HEK293 (cell line): ENCODE measurements at regions not wholly inside any gene's neighbourhood (a gene's known extent, or its start where the extent isn't known, plus 50 kb on each side); places are given as distances from the start of the nearest gene placed in this dataset.
A peak's percentile ranks its signal among the peaks of the same experiment; 100 is the strongest.

ENCODE experiments used
- CTCF ChIA-PET: fragments of 350-600 bp; formaldehyde crosslinking; extraction: SDS; loops from one replicate; lab custom pipeline; 2021; ENCODE audit warnings: antibody characterized with exemption; lab: Yijun Ruan, JAX
- POLR2A ChIA-PET: fragments of 300-600 bp; formaldehyde crosslinking; extraction: SDS; loops from one replicate; lab custom pipeline; 2020; ENCODE audit warnings: antibody characterized with exemption, inconsistent platforms; lab: Yijun Ruan, JAX
- H3K27ac ChIP-seq: fragments of 200-500 bp; sonication (Bioruptor generic); 2 replicates; pipeline ENCODE4 v1.5.1; 2014; ENCODE audit warnings: low read depth, low read length, control low read depth, inconsistent platforms; ENCODE audit errors: extremely low read depth
- H3K36me3 ChIP-seq, 2 experiments: fragments of 200-500 bp in 1 of 2; sonication (Bioruptor generic) in 1 of 2; 1 replicate in 1 of 2; 2 replicates in 1 of 2; pipeline ENCODE4 v1.5.1; 2014 to 2017; ENCODE audit warnings: inconsistent platforms in 2 of 2, low read length in 2 of 2; ENCODE audit not compliant: control insufficient read depth in 2 of 2, insufficient read depth in 1 of 2
- H3K4me1 ChIP-seq: fragments of 200-500 bp; sonication (Bioruptor generic); 2 replicates; pipeline ENCODE4 v1.5.1; 2014; ENCODE audit warnings: mild to moderate bottlenecking, low read length, inconsistent platforms; ENCODE audit not compliant: control insufficient read depth, insufficient read depth
- H3K4me3 ChIP-seq: 2 replicates; pipeline ENCODE4 v1.5.1; 2011; ENCODE audit warnings: low read depth, mild to moderate bottlenecking, control low read depth, low read length, moderate library complexity
- H3K9me3 ChIP-seq: fragments of 200-500 bp; sonication (Bioruptor generic); 2 replicates; pipeline ENCODE4 v1.5.1; 2014; ENCODE audit warnings: low read depth, low read length, inconsistent platforms; ENCODE audit not compliant: control insufficient read depth, insufficient read depth
- GFI1B ChIP-seq: fragments of 450-650 bp; formaldehyde crosslinking; IDR thresholded peaks from 2 replicates; pipeline ENCODE4 v1.5.1; 2016; ENCODE audit warnings: missing biosample characterization, missing genetic modification characterization
- GLIS1 ChIP-seq: fragments of 450-650 bp; formaldehyde crosslinking; IDR thresholded peaks from 2 replicates; pipeline ENCODE4 v1.5.1; 2016; ENCODE audit warnings: missing biosample characterization, missing genetic modification characterization
- HOXA7 ChIP-seq: sonication (generic); formaldehyde crosslinking; IDR thresholded peaks from 2 replicates; pipeline ENCODE4 v1.8.1; 2022; ENCODE audit warnings: missing genetic modification reagents, borderline replicate concordance
- IKZF3 ChIP-seq: fragments of 450-650 bp; IDR thresholded peaks from 2 replicates; pipeline ENCODE4 v1.5.0; 2018; ENCODE audit warnings: missing biosample characterization, mild to moderate bottlenecking, missing genetic modification characterization, moderate library complexity
- ZBTB20 ChIP-seq: fragments of 450-650 bp; formaldehyde crosslinking; IDR thresholded peaks from 2 replicates; pipeline ENCODE4 v1.5.1; 2016; ENCODE audit warnings: missing biosample characterization, missing genetic modification characterization
- ZFHX2 ChIP-seq: fragments of 450-650 bp; formaldehyde crosslinking; conservative IDR thresholded peaks from 2 replicates; pipeline ENCODE4 v1.5.1; 2016; ENCODE audit warnings: missing biosample characterization, missing genetic modification characterization
- ZIC2 ChIP-seq: fragments of 450-650 bp; formaldehyde crosslinking; IDR thresholded peaks from 2 replicates; pipeline ENCODE4 v1.5.1; 2016; ENCODE audit warnings: missing biosample characterization, missing genetic modification characterization
- ZNF114 ChIP-seq: fragments of 450-650 bp; formaldehyde crosslinking; IDR thresholded peaks from 2 replicates; pipeline ENCODE4 v1.5.0; 2017; ENCODE audit warnings: missing biosample characterization, missing genetic modification characterization
- ZNF157 ChIP-seq: fragments of 450-650 bp; formaldehyde crosslinking; IDR thresholded peaks from 2 replicates; pipeline ENCODE4 v1.5.1; 2016; ENCODE audit warnings: missing biosample characterization, missing genetic modification characterization
- ZNF341 ChIP-seq: fragments of 450-650 bp; formaldehyde crosslinking; IDR thresholded peaks from 2 replicates; pipeline ENCODE4; 2016; ENCODE audit warnings: low read depth, missing biosample characterization, missing genetic modification characterization
- ZNF561 ChIP-seq: fragments of 450-650 bp; IDR thresholded peaks from 2 replicates; pipeline ENCODE4 v1.5.1; 2018; ENCODE audit warnings: missing biosample characterization, missing genetic modification characterization, borderline replicate concordance
- ZNF571 ChIP-seq: fragments of 450-650 bp; formaldehyde crosslinking; IDR thresholded peaks from 2 replicates; pipeline ENCODE4 v1.5.0; 2017; ENCODE audit warnings: missing biosample characterization, missing genetic modification characterization
- ZNF692 ChIP-seq: fragments of 450-650 bp; formaldehyde crosslinking; IDR thresholded peaks from 2 replicates; pipeline ENCODE4 v1.5.1; 2016; ENCODE audit warnings: missing biosample characterization, missing genetic modification characterization
- ZNF768 ChIP-seq: fragments of 450-650 bp; formaldehyde crosslinking; IDR thresholded peaks from 2 replicates; pipeline ENCODE4 v1.5.1; 2018; ENCODE audit warnings: missing biosample characterization, mild to moderate bottlenecking, missing genetic modification characterization
- ZNF837 ChIP-seq: fragments of 450-650 bp; formaldehyde crosslinking; IDR thresholded peaks from 2 replicates; pipeline ENCODE4 v1.5.1; 2016; ENCODE audit warnings: missing biosample characterization, missing genetic modification characterization
- TF ChIP-seq, protein P1 (sequence below): fragments of 450-650 bp; formaldehyde crosslinking; IDR thresholded peaks from 2 replicates; pipeline ENCODE4 v1.5.1; 2016; ENCODE audit warnings: missing biosample characterization, missing genetic modification characterization
- TF ChIP-seq, protein P2 (sequence below): fragments of 450-650 bp; formaldehyde crosslinking; IDR thresholded peaks from 2 replicates; pipeline ENCODE4 v1.5.1; 2016; ENCODE audit warnings: missing biosample characterization, missing genetic modification characterization

DNA sequence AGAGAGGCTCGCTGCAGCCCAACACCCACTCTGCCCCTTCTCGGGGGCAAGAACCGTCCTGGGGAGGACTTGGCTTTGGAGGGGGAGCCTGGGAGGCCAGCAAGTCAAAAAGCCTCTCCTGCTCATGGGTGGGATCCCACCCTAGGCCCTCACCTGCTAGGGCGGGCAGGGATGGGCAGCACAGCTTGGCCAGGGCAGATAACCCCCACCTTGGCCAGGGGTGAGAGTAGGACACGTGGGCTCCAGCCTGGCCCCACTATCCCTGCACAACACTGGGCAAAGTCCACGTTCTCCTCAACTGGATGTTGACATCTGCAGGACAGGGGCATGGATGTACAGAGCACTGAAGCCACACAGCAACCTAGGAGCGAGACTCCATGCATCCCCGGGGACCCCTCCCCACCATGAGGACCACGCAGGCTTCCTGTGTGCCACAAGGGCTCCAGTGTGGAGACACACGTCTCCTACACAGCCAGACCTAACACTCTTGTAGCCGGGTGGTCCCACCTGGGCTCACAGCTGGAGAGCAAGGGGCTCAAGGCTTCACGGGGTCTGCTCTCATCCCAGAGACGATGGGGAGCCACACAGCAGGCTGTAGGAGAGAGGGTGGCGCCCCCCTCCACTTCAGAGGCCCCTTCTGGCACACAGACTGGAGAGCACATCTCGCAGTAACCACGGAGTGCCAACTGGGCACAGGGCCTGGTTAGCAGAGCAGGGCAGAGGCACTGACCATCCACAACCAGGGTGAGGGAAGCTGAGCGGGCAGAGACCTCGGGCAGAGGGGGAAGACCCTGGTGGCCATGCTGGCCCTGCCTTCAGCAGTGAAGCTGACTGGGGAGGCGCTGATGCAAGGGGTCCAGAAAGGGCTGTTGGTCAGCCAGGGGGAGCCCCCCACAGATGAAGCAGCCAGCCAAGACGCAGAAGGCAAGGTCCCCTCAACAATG, 171.1 kb downstream of the CRYBB2 start:
- POLR2A ChIA-PET = no interaction called here
- no peak overlapping the region for H3K27ac ChIP-seq
- H3K36me3 ChIP-seq = no peaks in the 10 kb centered on the region
- TF ChIP-seq ZFHX2 (tag by site-specific recombination) (no peak), ZIC2 (tag by site-specific recombination) (peak; percentile 10; the same call in 1 of the 2 replicates)
- H3K9me3 ChIP-seq = no peaks in the 10 kb centered on the region
- H3K4me1 ChIP-seq = 0 out of 2 replicates have a peak, but pooled peaks cover 1% of the 10 kb centered on the region
- CTCF ChIA-PET = interaction anchor here (0.9 kb wide), 1 partner anchor 9 kb away, joined by 3 read pairs; no protein-coding TSS in a partner anchor
- H3K4me3 ChIP-seq = no peak overlapping the region

- POLR2A ChIA-PET = no interaction called here
- CTCF ChIA-PET = interaction anchor here (1.3 kb wide), 1 partner anchor 30 kb away, joined by 5 read pairs; no protein-coding TSS in a partner anchor
- 0 out of 2 replicates have a peak, but pooled peaks cover 4% of the 10 kb centered on the region for H3K4me1 ChIP-seq
Observed at GRCh38 chr22:25392584-25392983, 171.9 kb upstream of the GRK3 start.

GRCh38 chr22:25393121-25393805, 171.2 kb upstream of the GRK3 start:
- TF ChIP-seq, protein P1, sequence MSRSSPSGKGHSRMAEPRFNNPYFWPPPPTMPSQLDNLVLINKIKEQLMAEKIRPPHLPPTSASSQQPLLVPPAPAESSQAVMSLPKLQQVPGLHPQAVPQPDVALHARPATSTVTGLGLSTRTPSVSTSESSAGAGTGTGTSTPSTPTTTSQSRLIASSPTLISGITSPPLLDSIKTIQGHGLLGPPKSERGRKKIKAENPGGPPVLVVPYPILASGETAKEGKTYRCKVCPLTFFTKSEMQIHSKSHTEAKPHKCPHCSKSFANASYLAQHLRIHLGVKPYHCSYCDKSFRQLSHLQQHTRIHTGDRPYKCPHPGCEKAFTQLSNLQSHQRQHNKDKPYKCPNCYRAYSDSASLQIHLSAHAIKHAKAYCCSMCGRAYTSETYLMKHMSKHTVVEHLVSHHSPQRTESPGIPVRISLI = no peak
- TF ChIP-seq GLIS1 (tag by site-specific recombination) (peak; percentile 29; the same call in 1 of the 2 replicates), ZIC2 (tag by site-specific recombination) (peak; percentile 17; the same call in 1 of the 2 replicates), IKZF3 (tag by site-specific recombination) (no peak)
- TF ChIP-seq, protein P2, sequence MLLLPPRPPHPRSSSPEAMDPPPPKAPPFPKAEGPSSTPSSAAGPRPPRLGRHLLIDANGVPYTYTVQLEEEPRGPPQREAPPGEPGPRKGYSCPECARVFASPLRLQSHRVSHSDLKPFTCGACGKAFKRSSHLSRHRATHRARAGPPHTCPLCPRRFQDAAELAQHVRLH (tag by site-specific recombination) = no peak
- no peak overlapping the region for H3K4me3 ChIP-seq
- ChIA-PET POLR2A (no interaction called here), CTCF (no interaction called here)
- no peak overlapping the region for H3K27ac ChIP-seq
- no peaks in the 10 kb centered on the region for H3K36me3 ChIP-seq
- H3K4me1 ChIP-seq = peaks cover 7% of the 10 kb centered on the region; the same call in 1 of the 2 replicates
- H3K9me3 ChIP-seq = no peaks in the 10 kb centered on the region

More at GRCh38 chr22:25392584-25392983, 171.9 kb upstream of the GRK3 start:
- no peak overlapping the region for H3K27ac ChIP-seq
- H3K4me3 ChIP-seq = no peak overlapping the region
- no peak for TF ChIP-seq ZNF114 (tag by site-specific recombination)
- no peak for TF ChIP-seq ZFHX2 (tag by site-specific recombination)
- TF ChIP-seq GFI1B (tag by site-specific recombination) = no peak
- TF ChIP-seq ZNF571 = no peak
- no peak for TF ChIP-seq ZNF157 (tag by site-specific recombination)
- TF ChIP-seq ZNF768 (tag by site-specific recombination) = no peak
- TF ChIP-seq, all 188 proteins: peak for 0
- no peaks in the 10 kb centered on the region for H3K9me3 ChIP-seq
- no peaks in the 10 kb centered on the region for H3K36me3 ChIP-seq

DNA sequence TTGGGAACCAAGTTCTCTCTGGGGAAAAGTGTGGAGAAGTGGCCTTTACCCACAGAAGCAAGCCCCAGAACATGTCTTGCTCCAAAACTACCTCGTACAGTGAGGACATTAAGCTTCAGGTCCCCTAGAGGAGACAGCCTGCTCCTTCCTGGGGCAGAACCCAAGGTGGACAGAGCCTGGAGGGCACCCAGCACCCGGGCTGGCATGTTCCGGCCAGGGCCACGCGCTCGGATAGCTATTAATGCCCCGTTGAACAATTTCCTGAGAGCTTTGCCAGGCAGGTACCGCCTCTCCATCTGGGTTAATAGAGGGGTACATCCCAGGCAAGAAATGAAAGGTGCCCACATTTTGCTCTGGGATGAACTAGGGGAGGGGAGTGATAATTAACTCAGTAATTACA, 169.0 kb upstream of the GRK3 start:
- Histone ChIP-seq H3K4me3 (no peak overlapping the region), H3K4me1 (peaks cover 13% of the 10 kb centered on the region; the same call in 1 of the 2 replicates), H3K27ac (no peak overlapping the region), H3K36me3 (no peaks in the 10 kb centered on the region), H3K9me3 (no peaks in the 10 kb centered on the region)
- TF ChIP-seq ZNF837 (tag by site-specific recombination) (no peak), ZNF157 (tag by site-specific recombination) (no peak), HOXA7 (CRISPR knock-in tag) (no peak), ZNF561 (tag by site-specific recombination) (no peak), ZBTB20 (no peak), ZNF341 (no peak), ZNF692 (tag by site-specific recombination) (no peak)
- ChIA-PET POLR2A (no interaction called here), CTCF (interaction anchor here (0.6 to 1.0 kb wide), 3 partner anchors 52 to 548 kb away, joined by 4 to 5 read pairs (median 4); no protein-coding TSS in a partner anchor)
